ENCODE measurements at regions not wholly inside any gene's neighbourhood (a gene's known extent, or its start where the extent isn't known, plus 50 kb on each side); places are given as distances from the start of the nearest gene placed in this dataset.

- no peak overlapping the region for H3K4me3 ChIP-seq (ENCODE audit: low read depth, low read length)
- no peak for TF ChIP-seq CTCF (IDR thresholded peaks at IDR 0.05; ENCODE audit: borderline replicate concordance, insufficient read depth, low read depth, low read length)
These were observed 332.4 kb downstream of the BCOR start for GRCh38 chrX:39765327-39765726.

- no peak for TF ChIP-seq CTCF (IDR thresholded peaks at IDR 0.05; ENCODE audit: borderline replicate concordance, insufficient read depth, low read depth, low read length)
- no peak overlapping the region for H3K4me3 ChIP-seq (ENCODE audit: low read depth, low read length)
These were observed 331.6 kb downstream of the BCOR start for GRCh38 chrX:39766085-39766726.

- no peak for TF ChIP-seq CTCF (IDR thresholded peaks at IDR 0.05; ENCODE audit: borderline replicate concordance, insufficient read depth, low read depth, low read length)
- no peak overlapping the region for H3K4me3 ChIP-seq (ENCODE audit: low read depth, low read length)
These were observed 330.9 kb downstream of the BCOR start for GRCh38 chrX:39766855-39767254.

- H3K4me3 ChIP-seq (ENCODE audit: low read depth, low read length): no peak overlapping the region
- no peak for TF ChIP-seq CTCF (IDR thresholded peaks at IDR 0.05; ENCODE audit: borderline replicate concordance, insufficient read depth, low read depth, low read length)
These were observed 330.3 kb downstream of the BCOR start for GRCh38 chrX:39767446-39767845.

- TF ChIP-seq CTCF (IDR thresholded peaks at IDR 0.05; ENCODE audit: borderline replicate concordance, insufficient read depth, low read depth, low read length): no peak
- no peak overlapping the region for H3K4me3 ChIP-seq (ENCODE audit: low read depth, low read length)
These were observed 328.0 kb downstream of the BCOR start for GRCh38 chrX:39769748-39770147.

- TF ChIP-seq CTCF (IDR thresholded peaks at IDR 0.05; ENCODE audit: borderline replicate concordance, insufficient read depth, low read depth, low read length): no peak
- no peak overlapping the region for H3K4me3 ChIP-seq (ENCODE audit: low read depth, low read length)
These were observed 326.7 kb downstream of the BCOR start for GRCh38 chrX:39771089-39771488.

- TF ChIP-seq CTCF (IDR thresholded peaks at IDR 0.05; ENCODE audit: borderline replicate concordance, insufficient read depth, low read depth, low read length): no peak
- no peak overlapping the region for H3K4me3 ChIP-seq (ENCODE audit: low read depth, low read length)
These were observed 325.5 kb downstream of the BCOR start for GRCh38 chrX:39772057-39772832.

Measured in GM12875 (cell line).